Body of pancreas (tissue), 4 donors: ENCODE measurements at regions not wholly inside any gene's neighbourhood (a gene's known extent, or its start where the extent isn't known, plus 50 kb on each side); places are given as distances from the start of the nearest gene placed in this dataset.

Experiments
- CTCF ChIP-seq, 7 experiments: fragments of 450-650 bp in 4 of 7; fragments of 200-600 bp in 3 of 7; sonication (generic) in 3 of 7; IDR thresholded peaks; one replicate each; pipeline ENCODE4 v1.5.1; 2016 to 2019; ENCODE audit warnings: antibody characterized with exemption in 7 of 7
- POLR2A ChIP-seq, 3 donors: fragments of 450-650 bp; IDR thresholded peaks; one replicate each; pipeline ENCODE4 v1.6.1; 2016; ENCODE audit warnings: antibody characterized with exemption in 3 of 3, mild to moderate bottlenecking in 2 of 3

DNA sequence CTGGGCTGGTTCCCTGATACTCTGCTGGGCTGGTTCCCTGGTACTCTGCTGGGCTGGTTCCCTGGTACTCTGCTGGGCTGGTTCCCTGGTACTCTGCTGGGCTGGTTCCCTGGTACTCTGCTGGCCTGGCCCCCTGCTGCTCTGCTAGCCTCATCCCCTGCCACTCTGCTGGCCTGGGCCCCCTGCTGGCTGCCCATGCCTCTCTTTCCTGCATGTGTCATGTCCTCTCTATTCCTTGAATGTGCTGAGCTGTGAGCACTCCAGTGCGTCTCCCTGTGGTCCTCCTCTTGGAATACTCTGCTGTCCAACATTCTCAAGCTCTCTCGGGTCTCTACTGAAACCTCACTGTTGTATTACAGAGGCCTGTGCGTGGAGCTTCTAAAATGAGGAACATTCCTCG lies 216.3 kb downstream of the RNF144A start:
- TF ChIP-seq CTCF (IDR thresholded peaks at IDR 0.05) (no peak), POLR2A (IDR thresholded peaks at IDR 0.05) (no peak)
